ENCODE measurements at regions not wholly inside any gene's neighbourhood (a gene's known extent, or its start where the extent isn't known, plus 50 kb on each side); places are given as distances from the start of the nearest gene placed in this dataset.

DNA sequence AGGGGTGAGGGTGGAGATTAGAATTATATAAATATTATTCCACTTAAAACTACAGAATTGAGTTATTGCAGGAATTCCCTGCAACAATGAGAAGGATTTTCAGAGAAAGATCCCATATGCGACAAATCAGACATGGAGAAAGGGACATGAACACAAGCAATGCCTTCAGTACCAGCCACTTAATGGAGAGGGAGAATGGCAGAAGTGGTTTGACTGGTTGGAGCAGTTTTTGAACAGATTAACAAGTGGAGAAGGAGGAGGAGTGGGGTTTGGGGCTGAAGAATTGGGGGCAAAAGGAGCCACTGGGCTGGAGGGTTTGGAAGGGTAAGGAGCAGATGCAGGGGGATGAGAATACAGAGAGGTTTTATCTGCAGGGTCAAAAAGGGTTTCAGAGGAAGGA is 620.9 kb upstream of the PTPRD start:
- Histone ChIP-seq H3K9me3 (ENCODE audit: control insufficient read depth, insufficient read depth, low read depth, low read length) (no peaks in the 10 kb centered on the region), H3K4me1 (ENCODE audit: control insufficient read depth, insufficient read depth, low read length) (no peaks in the 10 kb centered on the region), H3K36me3 (ENCODE audit: control insufficient read depth in 2 of 2, insufficient read depth in 1 of 2, low read length in 2 of 2) (no peaks in the 10 kb centered on the region), H3K27ac (ENCODE audit: extremely low read depth, low read depth, low read length) (no peak overlapping the region), H3K4me3 (ENCODE audit: low read depth, low read length) (no peak overlapping the region)
- ChIA-PET POLR2A (no interaction called here), CTCF (interaction anchor here (0.6 kb wide), 1 partner anchor 1164 kb away, joined by 3 read pairs; no protein-coding TSS in a partner anchor)
- TF ChIP-seq ZNF121 (tag by site-specific recombination; IDR thresholded peaks at IDR 0.05) = no peak
- TF ChIP-seq ZNF433 (tag by site-specific recombination; IDR thresholded peaks at IDR 0.05; ENCODE audit: low read depth) = no peak
- no peak for TF ChIP-seq ZNF561 (tag by site-specific recombination; IDR thresholded peaks at IDR 0.05; ENCODE audit: borderline replicate concordance)
- no peak for TF ChIP-seq KLF9 (tag by site-specific recombination; IDR thresholded peaks at IDR 0.05; ENCODE audit: low read depth)
- no peak for TF ChIP-seq BCL11B (tag by site-specific recombination; IDR thresholded peaks at IDR 0.05; ENCODE audit: low read depth)
- no peak for TF ChIP-seq EGR2 (tag by site-specific recombination; IDR thresholded peaks at IDR 0.05; ENCODE audit: low read depth)
- no peak for TF ChIP-seq ZEB2 (tag by site-specific recombination; IDR thresholded peaks at IDR 0.05)
- TF ChIP-seq, protein P1, sequence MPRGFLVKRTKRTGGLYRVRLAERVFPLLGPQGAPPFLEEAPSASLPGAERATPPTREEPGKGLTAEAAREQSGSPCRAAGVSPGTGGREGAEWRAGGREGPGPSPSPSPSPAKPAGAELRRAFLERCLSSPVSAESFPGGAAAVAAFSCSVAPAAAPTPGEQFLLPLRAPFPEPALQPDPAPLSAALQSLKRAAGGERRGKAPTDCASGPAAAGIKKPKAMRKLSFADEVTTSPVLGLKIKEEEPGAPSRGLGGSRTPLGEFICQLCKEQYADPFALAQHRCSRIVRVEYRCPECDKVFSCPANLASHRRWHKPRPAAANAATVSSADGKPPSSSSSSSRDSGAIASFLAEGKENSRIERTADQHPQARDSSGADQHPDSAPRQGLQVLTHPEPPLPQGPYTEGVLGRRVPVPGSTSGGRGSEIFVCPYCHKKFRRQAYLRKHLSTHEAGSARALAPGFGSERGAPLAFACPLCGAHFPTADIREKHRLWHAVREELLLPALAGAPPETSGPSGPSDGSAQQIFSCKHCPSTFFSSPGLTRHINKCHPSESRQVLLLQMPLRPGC (tag by site-specific recombination; IDR thresholded peaks at IDR 0.05) = no peak
- no peak for TF ChIP-seq ZFP41 (tag by site-specific recombination; IDR thresholded peaks at IDR 0.05; ENCODE audit: borderline replicate concordance)
- TF ChIP-seq TRIM28 (IDR thresholded peaks at IDR 0.05; ENCODE audit: borderline replicate concordance, low read length) = no peak

DNA sequence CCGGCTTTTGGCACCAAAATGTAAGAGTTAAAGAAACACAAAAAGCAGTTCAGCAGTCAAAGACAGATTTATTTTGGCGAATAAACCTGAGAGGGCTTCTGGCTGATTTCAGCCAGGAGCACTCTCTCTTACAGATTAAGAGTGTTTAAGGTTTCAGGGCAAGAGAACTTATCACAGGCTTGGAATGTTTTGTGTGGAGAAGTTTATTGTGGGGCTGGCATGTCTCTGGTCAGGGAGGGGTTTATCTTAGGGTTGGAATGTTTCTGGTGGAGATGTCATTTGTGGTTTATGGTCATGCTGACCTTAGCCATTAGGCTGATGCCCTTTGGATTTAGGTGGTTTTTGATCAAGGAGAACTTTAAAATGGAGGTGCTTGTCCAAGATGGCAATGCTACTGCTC is 622.3 kb upstream of the PTPRD start:
- Histone ChIP-seq H3K27ac (ENCODE audit: extremely low read depth, low read depth, low read length) (no peak overlapping the region), H3K4me3 (ENCODE audit: low read depth, low read length) (no peak overlapping the region), H3K9me3 (ENCODE audit: control insufficient read depth, insufficient read depth, low read depth, low read length) (no peaks in the 10 kb centered on the region), H3K4me1 (ENCODE audit: control insufficient read depth, insufficient read depth, low read length) (no peaks in the 10 kb centered on the region), H3K36me3 (ENCODE audit: control insufficient read depth in 2 of 2, insufficient read depth in 1 of 2, low read length in 2 of 2) (no peaks in the 10 kb centered on the region)
- ChIA-PET POLR2A (no interaction called here), CTCF (no interaction called here)
- no peak for TF ChIP-seq ZNF837 (tag by site-specific recombination; IDR thresholded peaks at IDR 0.05)
- TF ChIP-seq TCF7L2 (IDR thresholded peaks at IDR 0.05; ENCODE audit: borderline replicate concordance, low read depth, low read length) = no peak
- no peak for TF ChIP-seq ZNF529 (tag by site-specific recombination; IDR thresholded peaks at IDR 0.05; ENCODE audit: insufficient replicate concordance)
- TF ChIP-seq, protein P2, sequence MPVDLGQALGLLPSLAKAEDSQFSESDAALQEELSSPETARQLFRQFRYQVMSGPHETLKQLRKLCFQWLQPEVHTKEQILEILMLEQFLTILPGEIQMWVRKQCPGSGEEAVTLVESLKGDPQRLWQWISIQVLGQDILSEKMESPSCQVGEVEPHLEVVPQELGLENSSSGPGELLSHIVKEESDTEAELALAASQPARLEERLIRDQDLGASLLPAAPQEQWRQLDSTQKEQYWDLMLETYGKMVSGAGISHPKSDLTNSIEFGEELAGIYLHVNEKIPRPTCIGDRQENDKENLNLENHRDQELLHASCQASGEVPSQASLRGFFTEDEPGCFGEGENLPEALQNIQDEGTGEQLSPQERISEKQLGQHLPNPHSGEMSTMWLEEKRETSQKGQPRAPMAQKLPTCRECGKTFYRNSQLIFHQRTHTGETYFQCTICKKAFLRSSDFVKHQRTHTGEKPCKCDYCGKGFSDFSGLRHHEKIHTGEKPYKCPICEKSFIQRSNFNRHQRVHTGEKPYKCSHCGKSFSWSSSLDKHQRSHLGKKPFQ (tag by site-specific recombination; IDR thresholded peaks at IDR 0.05) = no peak
- no peak for TF ChIP-seq ZNF311 (tag by site-specific recombination; IDR thresholded peaks at IDR 0.05; ENCODE audit: borderline replicate concordance)
- no peak for TF ChIP-seq ZBTB8A (tag by site-specific recombination; IDR thresholded peaks at IDR 0.05)
- TF ChIP-seq, protein P3, sequence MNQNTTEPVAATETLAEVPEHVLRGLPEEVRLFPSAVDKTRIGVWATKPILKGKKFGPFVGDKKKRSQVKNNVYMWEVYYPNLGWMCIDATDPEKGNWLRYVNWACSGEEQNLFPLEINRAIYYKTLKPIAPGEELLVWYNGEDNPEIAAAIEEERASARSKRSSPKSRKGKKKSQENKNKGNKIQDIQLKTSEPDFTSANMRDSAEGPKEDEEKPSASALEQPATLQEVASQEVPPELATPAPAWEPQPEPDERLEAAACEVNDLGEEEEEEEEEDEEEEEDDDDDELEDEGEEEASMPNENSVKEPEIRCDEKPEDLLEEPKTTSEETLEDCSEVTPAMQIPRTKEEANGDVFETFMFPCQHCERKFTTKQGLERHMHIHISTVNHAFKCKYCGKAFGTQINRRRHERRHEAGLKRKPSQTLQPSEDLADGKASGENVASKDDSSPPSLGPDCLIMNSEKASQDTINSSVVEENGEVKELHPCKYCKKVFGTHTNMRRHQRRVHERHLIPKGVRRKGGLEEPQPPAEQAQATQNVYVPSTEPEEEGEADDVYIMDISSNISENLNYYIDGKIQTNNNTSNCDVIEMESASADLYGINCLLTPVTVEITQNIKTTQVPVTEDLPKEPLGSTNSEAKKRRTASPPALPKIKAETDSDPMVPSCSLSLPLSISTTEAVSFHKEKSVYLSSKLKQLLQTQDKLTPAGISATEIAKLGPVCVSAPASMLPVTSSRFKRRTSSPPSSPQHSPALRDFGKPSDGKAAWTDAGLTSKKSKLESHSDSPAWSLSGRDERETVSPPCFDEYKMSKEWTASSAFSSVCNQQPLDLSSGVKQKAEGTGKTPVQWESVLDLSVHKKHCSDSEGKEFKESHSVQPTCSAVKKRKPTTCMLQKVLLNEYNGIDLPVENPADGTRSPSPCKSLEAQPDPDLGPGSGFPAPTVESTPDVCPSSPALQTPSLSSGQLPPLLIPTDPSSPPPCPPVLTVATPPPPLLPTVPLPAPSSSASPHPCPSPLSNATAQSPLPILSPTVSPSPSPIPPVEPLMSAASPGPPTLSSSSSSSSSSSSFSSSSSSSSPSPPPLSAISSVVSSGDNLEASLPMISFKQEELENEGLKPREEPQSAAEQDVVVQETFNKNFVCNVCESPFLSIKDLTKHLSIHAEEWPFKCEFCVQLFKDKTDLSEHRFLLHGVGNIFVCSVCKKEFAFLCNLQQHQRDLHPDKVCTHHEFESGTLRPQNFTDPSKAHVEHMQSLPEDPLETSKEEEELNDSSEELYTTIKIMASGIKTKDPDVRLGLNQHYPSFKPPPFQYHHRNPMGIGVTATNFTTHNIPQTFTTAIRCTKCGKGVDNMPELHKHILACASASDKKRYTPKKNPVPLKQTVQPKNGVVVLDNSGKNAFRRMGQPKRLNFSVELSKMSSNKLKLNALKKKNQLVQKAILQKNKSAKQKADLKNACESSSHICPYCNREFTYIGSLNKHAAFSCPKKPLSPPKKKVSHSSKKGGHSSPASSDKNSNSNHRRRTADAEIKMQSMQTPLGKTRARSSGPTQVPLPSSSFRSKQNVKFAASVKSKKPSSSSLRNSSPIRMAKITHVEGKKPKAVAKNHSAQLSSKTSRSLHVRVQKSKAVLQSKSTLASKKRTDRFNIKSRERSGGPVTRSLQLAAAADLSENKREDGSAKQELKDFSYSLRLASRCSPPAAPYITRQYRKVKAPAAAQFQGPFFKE (tag by site-specific recombination; IDR thresholded peaks at IDR 0.05; ENCODE audit: borderline replicate concordance) = no peak
- no peak for TF ChIP-seq RBAK (tag by site-specific recombination; IDR thresholded peaks at IDR 0.05)
- TF ChIP-seq ZFHX2 (tag by site-specific recombination; conservative IDR thresholded peaks at IDR 0.05) = no peak
- no peak for TF ChIP-seq ZNF394 (tag by site-specific recombination; IDR thresholded peaks at IDR 0.05; ENCODE audit: borderline replicate concordance)
- no peak for TF ChIP-seq ZNF138 (tag by site-specific recombination; IDR thresholded peaks at IDR 0.05; ENCODE audit: borderline replicate concordance)
- no peak for TF ChIP-seq ZNF292 (tag by site-specific recombination; IDR thresholded peaks at IDR 0.05; ENCODE audit: borderline replicate concordance, low read depth)
- TF ChIP-seq ZSCAN30 (tag by site-specific recombination; IDR thresholded peaks at IDR 0.05) = no peak
- no peak for TF ChIP-seq ZNF558 (tag by site-specific recombination; IDR thresholded peaks at IDR 0.05)

Data from HEK293 (cell line).